Fibroblast of lung (primary cell): ENCODE measurements at regions not wholly inside any gene's neighbourhood (a gene's known extent, or its start where the extent isn't known, plus 50 kb on each side); places are given as distances from the start of the nearest gene placed in this dataset.

Source experiments
- DNase-seq, 2 donors: peaks; one replicate each; pipeline versions ENCODE4 v3.0.0 to v3.0.0-alpha.2; 2010; ENCODE audit warnings: low read depth in 2 of 2
- H2AFZ ChIP-seq: 2 replicates; pipeline ENCODE4 v1.5.1; 2012; ENCODE audit warnings: low read length, control low read depth, inconsistent platforms
- H3K27ac ChIP-seq: 2 replicates; pipeline ENCODE4 v1.5.1; 2011; ENCODE audit warnings: low read length, control low read depth; ENCODE audit not compliant: insufficient read depth
- H3K27me3 ChIP-seq: 2 replicates; pipeline ENCODE4 v1.5.1; 2011; ENCODE audit warnings: mild to moderate bottlenecking, low read length; ENCODE audit not compliant: control insufficient read depth, insufficient read depth
- H3K36me3 ChIP-seq: 2 replicates; pipeline ENCODE4 v1.5.1; 2011; ENCODE audit warnings: low read length; ENCODE audit not compliant: control insufficient read depth, insufficient read depth
- H3K4me1 ChIP-seq: 2 replicates; pipeline ENCODE4 v1.5.1; 2011; ENCODE audit warnings: low read length; ENCODE audit not compliant: control insufficient read depth, insufficient read depth; ENCODE audit errors: extremely low read depth
- H3K4me2 ChIP-seq: 2 replicates; pipeline ENCODE4 v1.5.1; 2011; ENCODE audit warnings: low read length, control low read depth; ENCODE audit not compliant: insufficient read depth; ENCODE audit errors: extremely low read depth
- H3K4me3 ChIP-seq, 4 experiments: fragments of 200-600 bp in 1 of 4; sonication (generic) in 1 of 4; replicated peaks in 1 of 4; 2 replicates each; pipeline ENCODE4 v1.5.1; 2011 to 2016; ENCODE audit warnings: low read length in 4 of 4, low read depth in 3 of 4, mild to moderate bottlenecking in 3 of 4, control low read depth in 2 of 4, inconsistent platforms in 1 of 4, mixed read lengths in 1 of 4; ENCODE audit not compliant: insufficient read depth in 1 of 4; ENCODE audit errors: control extremely low read depth in 1 of 4
- H3K79me2 ChIP-seq: 2 replicates; pipeline ENCODE4 v1.5.1; 2012; ENCODE audit warnings: mild to moderate bottlenecking, low read length, inconsistent platforms; ENCODE audit not compliant: control insufficient read depth, insufficient read depth
- H3K9ac ChIP-seq: 2 replicates; pipeline ENCODE4 v1.5.1; 2011; ENCODE audit warnings: mild to moderate bottlenecking, low read length, control low read depth; ENCODE audit not compliant: insufficient read depth
- H3K9me3 ChIP-seq: 2 replicates; pipeline ENCODE4 v1.5.1; 2012; ENCODE audit warnings: low read depth, low read length; ENCODE audit not compliant: control insufficient read depth, insufficient read depth
- H4K20me1 ChIP-seq: 2 replicates; pipeline ENCODE4 v1.5.1; 2011; ENCODE audit warnings: low read length; ENCODE audit not compliant: control insufficient read depth, insufficient read depth; ENCODE audit errors: extremely low read depth
- EZH2 ChIP-seq: IDR thresholded peaks from 2 replicates; pipeline ENCODE4 v1.5.1; 2012; ENCODE audit warnings: low read length, control low read depth, mild to moderate bottlenecking; ENCODE audit errors: missing control alignments
- TF ChIP-seq, protein P1 (sequence below), 2 donors: IDR thresholded peaks in 1 of 2; conservative IDR thresholded peaks in 1 of 2; 1 replicate in 1 of 2; 2 replicates in 1 of 2; pipeline ENCODE4 v1.5.1; 2011 to 2012; ENCODE audit warnings: low read length in 2 of 2, control low read depth in 1 of 2, inconsistent platforms in 1 of 2, low read depth in 1 of 2, mild to moderate bottlenecking in 1 of 2

DNA sequence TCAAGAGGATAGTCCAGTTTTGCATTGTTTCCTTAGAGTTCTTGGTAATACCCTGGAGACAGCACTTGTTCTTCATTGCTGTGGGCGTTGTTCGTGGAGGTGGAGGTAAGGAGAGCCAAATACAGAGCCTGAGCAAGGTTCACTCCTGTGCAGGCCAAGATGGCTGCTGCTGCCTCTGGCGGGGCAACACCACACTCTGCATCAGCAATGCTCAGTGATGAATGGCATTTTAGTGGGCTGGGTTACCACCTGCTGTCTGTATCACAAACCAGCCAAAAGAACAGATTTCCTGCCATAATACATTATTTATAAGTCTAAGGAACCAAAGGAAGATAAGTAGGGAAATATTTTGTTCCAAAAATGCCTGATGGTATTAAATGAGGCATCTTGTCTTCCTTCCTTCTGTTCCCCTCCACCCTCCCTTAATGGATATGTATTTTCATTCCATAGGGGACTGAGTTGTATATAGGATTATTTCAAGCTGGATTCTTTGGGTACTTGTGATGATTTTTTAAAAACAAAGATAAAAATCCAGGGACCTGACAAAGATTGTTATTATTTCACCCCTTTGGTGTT is 61.6 kb upstream of the LIMCH1 start:
- no peaks in the 10 kb centered on the region for H4K20me1 ChIP-seq
- no peaks in the 10 kb centered on the region for H3K79me2 ChIP-seq

DNA sequence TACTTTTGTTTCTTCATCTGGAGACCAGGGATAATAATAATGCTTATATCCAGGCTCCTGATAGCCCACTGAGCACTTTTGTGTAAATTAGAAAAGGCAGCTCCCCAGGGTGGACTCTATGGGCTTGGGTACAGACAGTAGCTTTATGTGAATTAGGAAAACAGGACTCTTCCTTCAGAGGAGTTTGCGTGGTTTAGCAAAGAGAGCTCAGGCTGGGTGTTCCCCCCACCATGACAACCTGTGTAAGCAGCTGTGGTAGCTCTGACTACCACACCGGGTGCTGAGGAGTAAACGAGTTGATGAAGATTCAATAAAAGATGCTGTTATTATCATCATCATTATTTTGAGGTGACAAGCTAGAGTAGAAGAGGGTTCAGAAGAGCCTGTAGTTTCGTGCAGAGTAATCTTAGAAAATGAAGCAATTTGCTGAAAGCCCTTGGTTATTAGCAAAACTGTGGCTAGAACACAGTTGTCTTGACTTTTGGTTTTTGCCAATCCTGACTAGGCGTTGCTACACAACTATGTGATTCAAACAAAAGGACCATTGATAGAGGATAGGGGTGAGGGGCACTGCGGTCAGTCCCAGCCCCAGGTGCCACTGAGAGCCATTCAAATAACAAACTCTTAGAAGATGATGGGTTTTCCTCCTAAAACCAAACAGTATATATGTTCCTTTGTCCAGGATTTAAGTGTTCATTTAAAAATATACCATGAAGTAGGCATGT is 60.6 kb upstream of the LIMCH1 start:
- DNase-seq: no peak
- H3K9me3 ChIP-seq: no peaks in the 10 kb centered on the region
- no peak overlapping the region for H3K27ac ChIP-seq
- no peaks in the 10 kb centered on the region for H3K27me3 ChIP-seq
- TF ChIP-seq EZH2: no peak
- TF ChIP-seq, protein P1, sequence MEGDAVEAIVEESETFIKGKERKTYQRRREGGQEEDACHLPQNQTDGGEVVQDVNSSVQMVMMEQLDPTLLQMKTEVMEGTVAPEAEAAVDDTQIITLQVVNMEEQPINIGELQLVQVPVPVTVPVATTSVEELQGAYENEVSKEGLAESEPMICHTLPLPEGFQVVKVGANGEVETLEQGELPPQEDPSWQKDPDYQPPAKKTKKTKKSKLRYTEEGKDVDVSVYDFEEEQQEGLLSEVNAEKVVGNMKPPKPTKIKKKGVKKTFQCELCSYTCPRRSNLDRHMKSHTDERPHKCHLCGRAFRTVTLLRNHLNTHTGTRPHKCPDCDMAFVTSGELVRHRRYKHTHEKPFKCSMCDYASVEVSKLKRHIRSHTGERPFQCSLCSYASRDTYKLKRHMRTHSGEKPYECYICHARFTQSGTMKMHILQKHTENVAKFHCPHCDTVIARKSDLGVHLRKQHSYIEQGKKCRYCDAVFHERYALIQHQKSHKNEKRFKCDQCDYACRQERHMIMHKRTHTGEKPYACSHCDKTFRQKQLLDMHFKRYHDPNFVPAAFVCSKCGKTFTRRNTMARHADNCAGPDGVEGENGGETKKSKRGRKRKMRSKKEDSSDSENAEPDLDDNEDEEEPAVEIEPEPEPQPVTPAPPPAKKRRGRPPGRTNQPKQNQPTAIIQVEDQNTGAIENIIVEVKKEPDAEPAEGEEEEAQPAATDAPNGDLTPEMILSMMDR (conservative IDR thresholded peaks at IDR 0.05 in 1 of 2, IDR thresholded peaks at IDR 0.05 in 1 of 2; ENCODE audit: low read depth in 1 of 2, low read length in 2 of 2): no peak
- no peaks in the 10 kb centered on the region for H3K79me2 ChIP-seq
- no peak overlapping the region for H3K4me3 ChIP-seq
- no peak overlapping the region for H2AFZ ChIP-seq
- H3K4me1 ChIP-seq: no peaks in the 10 kb centered on the region
- no peaks in the 10 kb centered on the region for H4K20me1 ChIP-seq
- no peak overlapping the region for H3K4me2 ChIP-seq
- no peaks in the 10 kb centered on the region for H3K36me3 ChIP-seq
- H3K9ac ChIP-seq: no peak overlapping the region

More for the DNA sequence above, 61.6 kb upstream of the LIMCH1 start:
- Histone ChIP-seq H3K36me3 (no peaks in the 10 kb centered on the region), H3K4me2 (no peak overlapping the region), H3K4me1 (no peaks in the 10 kb centered on the region), H3K9ac (no peak overlapping the region), H2AFZ (no peak overlapping the region), H3K27me3 (no peaks in the 10 kb centered on the region), H3K9me3 (no peaks in the 10 kb centered on the region), H3K4me3 (no peak overlapping the region), H3K27ac (no peak overlapping the region)
- no peak for TF ChIP-seq EZH2
- TF ChIP-seq, protein P1 (conservative IDR thresholded peaks at IDR 0.05 in 1 of 2, IDR thresholded peaks at IDR 0.05 in 1 of 2; ENCODE audit: low read depth in 1 of 2, low read length in 2 of 2): no peak
- DNase-seq: no peak

GRCh38 chr4:41478518-41478917 is 59.4 kb upstream of the LIMCH1 start:
- H3K4me3 ChIP-seq: no peak overlapping the region
- H3K36me3 ChIP-seq: no peaks in the 10 kb centered on the region
- no peaks in the 10 kb centered on the region for H3K27me3 ChIP-seq
- H3K9me3 ChIP-seq: no peaks in the 10 kb centered on the region
- H3K4me2 ChIP-seq: no peak overlapping the region
- H3K4me1 ChIP-seq: no peaks in the 10 kb centered on the region
- TF ChIP-seq EZH2: no peak
- TF ChIP-seq, protein P1 (conservative IDR thresholded peaks at IDR 0.05 in 1 of 2, IDR thresholded peaks at IDR 0.05 in 1 of 2; ENCODE audit: low read depth in 1 of 2, low read length in 2 of 2): no peak
- no peaks in the 10 kb centered on the region for H3K79me2 ChIP-seq
- no peaks in the 10 kb centered on the region for H4K20me1 ChIP-seq
- no peak for DNase-seq
- no peak overlapping the region for H3K9ac ChIP-seq
- no peak overlapping the region for H3K27ac ChIP-seq
- no peak overlapping the region for H2AFZ ChIP-seq
